HepG2 (cell line): ENCODE measurements at regions not wholly inside any gene's neighbourhood (a gene's known extent, or its start where the extent isn't known, plus 50 kb on each side); places are given as distances from the start of the nearest gene placed in this dataset.

ENCODE experiments used
- ATF1 ChIP-seq: IDR thresholded peaks from 2 replicates; pipeline ENCODE4 v1.6.1; 2016; ENCODE audit warnings: mild to moderate bottlenecking, control low read depth
- FOXK1 ChIP-seq: sonication (generic); formaldehyde crosslinking; IDR thresholded peaks from 2 replicates; pipeline ENCODE4 v1.4.0; 2020; ENCODE audit warnings: low read depth, missing genetic modification reagents, borderline replicate concordance
- HIVEP1 ChIP-seq: sonication (generic); formaldehyde crosslinking; IDR thresholded peaks from 2 replicates; pipeline ENCODE4 v1.4.0; 2020; ENCODE audit warnings: mild to moderate bottlenecking, missing genetic modification reagents
- POLR2A ChIP-seq, 2 experiments: IDR thresholded peaks; 2 replicates each; pipeline ENCODE4 v1.6.1; 2011; ENCODE audit warnings: low read depth in 2 of 2, low read length in 2 of 2, mild to moderate bottlenecking in 1 of 2, moderate library complexity in 1 of 2; ENCODE audit not compliant: insufficient read depth in 1 of 2
- POLR2AphosphoS5 ChIP-seq: IDR thresholded peaks from 2 replicates; pipeline ENCODE4 v1.6.1; 2012; ENCODE audit warnings: low read depth, low read length
- SNRNP70 ChIP-seq: fragments of 200-400 bp; formaldehyde crosslinking; IDR thresholded peaks from 2 replicates; pipeline ENCODE4 v1.6.1; 2017; ENCODE audit warnings: mild to moderate bottlenecking, low read depth, low read length, moderate library complexity
- ZKSCAN8 ChIP-seq: IDR thresholded peaks from 2 replicates; pipeline ENCODE4 v1.6.1; 2016; ENCODE audit warnings: borderline replicate concordance, missing genetic modification reagents, missing compliant biosample characterization
- ZNF781 ChIP-seq: sonication (generic); formaldehyde crosslinking; IDR thresholded peaks from 2 replicates; pipeline ENCODE4 v1.5.1; 2020; ENCODE audit warnings: borderline replicate concordance, mild to moderate bottlenecking, missing genetic modification reagents; ENCODE audit errors: not compliant biosample characterization
- TF ChIP-seq, protein P1 (sequence below): sonication (generic); formaldehyde crosslinking; IDR thresholded peaks from 2 replicates; pipeline ENCODE4 v1.5.0; 2020; ENCODE audit warnings: mild to moderate bottlenecking, missing genetic modification reagents, moderate library complexity
- TF ChIP-seq, protein P2 (sequence below): sonication (generic); formaldehyde crosslinking; conservative IDR thresholded peaks from 2 replicates; pipeline ENCODE4 v1.8.1; 2023; ENCODE audit warnings: missing genetic modification reagents
- TF ChIP-seq, protein P3 (sequence below): IDR thresholded peaks from 2 replicates; pipeline ENCODE4 v1.6.1; 2012; ENCODE audit warnings: inconsistent platforms
- TF ChIP-seq, protein P4 (sequence below): sonication (generic); formaldehyde crosslinking; IDR thresholded peaks from 2 replicates; pipeline ENCODE4 v1.9.0; 2021; ENCODE audit warnings: missing genetic modification reagents, borderline replicate concordance
- TF ChIP-seq, protein P5 (sequence below): IDR thresholded peaks from 2 replicates; pipeline ENCODE4 v1.6.1; 2012; ENCODE audit warnings: low read length, improper control_type of control experiment

DNA sequence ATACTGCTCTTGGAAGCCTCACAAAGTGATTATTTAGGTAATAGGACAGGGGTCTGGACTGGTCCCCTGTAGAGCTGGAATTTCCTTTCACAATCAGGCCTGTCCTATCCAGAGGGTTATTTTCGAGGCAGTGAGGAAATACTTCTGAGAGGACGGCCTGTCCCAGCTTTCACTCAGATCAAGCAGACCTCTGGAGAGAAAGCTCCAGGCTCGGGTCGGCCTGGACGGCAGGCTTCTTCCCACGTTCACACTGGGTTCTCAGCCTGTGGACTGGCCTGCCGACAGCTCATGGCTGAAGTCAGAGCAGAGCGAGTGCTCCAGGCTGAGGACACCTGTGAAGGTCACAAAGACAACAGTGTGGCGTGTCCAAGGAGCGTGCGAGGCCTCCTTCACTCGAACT, 405.3 kb downstream of the VPS13C start:
- TF ChIP-seq ZKSCAN8 (CRISPR knock-in tag), result no peak
- TF ChIP-seq, protein P1, sequence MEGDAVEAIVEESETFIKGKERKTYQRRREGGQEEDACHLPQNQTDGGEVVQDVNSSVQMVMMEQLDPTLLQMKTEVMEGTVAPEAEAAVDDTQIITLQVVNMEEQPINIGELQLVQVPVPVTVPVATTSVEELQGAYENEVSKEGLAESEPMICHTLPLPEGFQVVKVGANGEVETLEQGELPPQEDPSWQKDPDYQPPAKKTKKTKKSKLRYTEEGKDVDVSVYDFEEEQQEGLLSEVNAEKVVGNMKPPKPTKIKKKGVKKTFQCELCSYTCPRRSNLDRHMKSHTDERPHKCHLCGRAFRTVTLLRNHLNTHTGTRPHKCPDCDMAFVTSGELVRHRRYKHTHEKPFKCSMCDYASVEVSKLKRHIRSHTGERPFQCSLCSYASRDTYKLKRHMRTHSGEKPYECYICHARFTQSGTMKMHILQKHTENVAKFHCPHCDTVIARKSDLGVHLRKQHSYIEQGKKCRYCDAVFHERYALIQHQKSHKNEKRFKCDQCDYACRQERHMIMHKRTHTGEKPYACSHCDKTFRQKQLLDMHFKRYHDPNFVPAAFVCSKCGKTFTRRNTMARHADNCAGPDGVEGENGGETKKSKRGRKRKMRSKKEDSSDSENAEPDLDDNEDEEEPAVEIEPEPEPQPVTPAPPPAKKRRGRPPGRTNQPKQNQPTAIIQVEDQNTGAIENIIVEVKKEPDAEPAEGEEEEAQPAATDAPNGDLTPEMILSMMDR (CRISPR knock-in tag), result no peak
- TF ChIP-seq HIVEP1, result no peak
- no peak for TF ChIP-seq POLR2AphosphoS5
- TF ChIP-seq FOXK1 (CRISPR knock-in tag), result no peak
- TF ChIP-seq POLR2A (IDR thresholded peaks at IDR 0.05; ENCODE audit: insufficient read depth in 1 of 2, low read depth in 2 of 2, low read length in 2 of 2), result no peak
- TF ChIP-seq, protein P2, sequence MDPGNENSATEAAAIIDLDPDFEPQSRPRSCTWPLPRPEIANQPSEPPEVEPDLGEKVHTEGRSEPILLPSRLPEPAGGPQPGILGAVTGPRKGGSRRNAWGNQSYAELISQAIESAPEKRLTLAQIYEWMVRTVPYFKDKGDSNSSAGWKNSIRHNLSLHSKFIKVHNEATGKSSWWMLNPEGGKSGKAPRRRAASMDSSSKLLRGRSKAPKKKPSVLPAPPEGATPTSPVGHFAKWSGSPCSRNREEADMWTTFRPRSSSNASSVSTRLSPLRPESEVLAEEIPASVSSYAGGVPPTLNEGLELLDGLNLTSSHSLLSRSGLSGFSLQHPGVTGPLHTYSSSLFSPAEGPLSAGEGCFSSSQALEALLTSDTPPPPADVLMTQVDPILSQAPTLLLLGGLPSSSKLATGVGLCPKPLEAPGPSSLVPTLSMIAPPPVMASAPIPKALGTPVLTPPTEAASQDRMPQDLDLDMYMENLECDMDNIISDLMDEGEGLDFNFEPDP (CRISPR knock-in tag), result no peak
- no peak for TF ChIP-seq ZNF781 (CRISPR knock-in tag)
- TF ChIP-seq, protein P3, sequence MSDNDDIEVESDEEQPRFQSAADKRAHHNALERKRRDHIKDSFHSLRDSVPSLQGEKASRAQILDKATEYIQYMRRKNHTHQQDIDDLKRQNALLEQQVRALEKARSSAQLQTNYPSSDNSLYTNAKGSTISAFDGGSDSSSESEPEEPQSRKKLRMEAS, result no peak
- TF ChIP-seq, protein P4, sequence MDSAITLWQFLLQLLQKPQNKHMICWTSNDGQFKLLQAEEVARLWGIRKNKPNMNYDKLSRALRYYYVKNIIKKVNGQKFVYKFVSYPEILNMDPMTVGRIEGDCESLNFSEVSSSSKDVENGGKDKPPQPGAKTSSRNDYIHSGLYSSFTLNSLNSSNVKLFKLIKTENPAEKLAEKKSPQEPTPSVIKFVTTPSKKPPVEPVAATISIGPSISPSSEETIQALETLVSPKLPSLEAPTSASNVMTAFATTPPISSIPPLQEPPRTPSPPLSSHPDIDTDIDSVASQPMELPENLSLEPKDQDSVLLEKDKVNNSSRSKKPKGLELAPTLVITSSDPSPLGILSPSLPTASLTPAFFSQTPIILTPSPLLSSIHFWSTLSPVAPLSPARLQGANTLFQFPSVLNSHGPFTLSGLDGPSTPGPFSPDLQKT (CRISPR knock-in tag), result no peak
- TF ChIP-seq ATF1, result no peak
- TF ChIP-seq, protein P5, sequence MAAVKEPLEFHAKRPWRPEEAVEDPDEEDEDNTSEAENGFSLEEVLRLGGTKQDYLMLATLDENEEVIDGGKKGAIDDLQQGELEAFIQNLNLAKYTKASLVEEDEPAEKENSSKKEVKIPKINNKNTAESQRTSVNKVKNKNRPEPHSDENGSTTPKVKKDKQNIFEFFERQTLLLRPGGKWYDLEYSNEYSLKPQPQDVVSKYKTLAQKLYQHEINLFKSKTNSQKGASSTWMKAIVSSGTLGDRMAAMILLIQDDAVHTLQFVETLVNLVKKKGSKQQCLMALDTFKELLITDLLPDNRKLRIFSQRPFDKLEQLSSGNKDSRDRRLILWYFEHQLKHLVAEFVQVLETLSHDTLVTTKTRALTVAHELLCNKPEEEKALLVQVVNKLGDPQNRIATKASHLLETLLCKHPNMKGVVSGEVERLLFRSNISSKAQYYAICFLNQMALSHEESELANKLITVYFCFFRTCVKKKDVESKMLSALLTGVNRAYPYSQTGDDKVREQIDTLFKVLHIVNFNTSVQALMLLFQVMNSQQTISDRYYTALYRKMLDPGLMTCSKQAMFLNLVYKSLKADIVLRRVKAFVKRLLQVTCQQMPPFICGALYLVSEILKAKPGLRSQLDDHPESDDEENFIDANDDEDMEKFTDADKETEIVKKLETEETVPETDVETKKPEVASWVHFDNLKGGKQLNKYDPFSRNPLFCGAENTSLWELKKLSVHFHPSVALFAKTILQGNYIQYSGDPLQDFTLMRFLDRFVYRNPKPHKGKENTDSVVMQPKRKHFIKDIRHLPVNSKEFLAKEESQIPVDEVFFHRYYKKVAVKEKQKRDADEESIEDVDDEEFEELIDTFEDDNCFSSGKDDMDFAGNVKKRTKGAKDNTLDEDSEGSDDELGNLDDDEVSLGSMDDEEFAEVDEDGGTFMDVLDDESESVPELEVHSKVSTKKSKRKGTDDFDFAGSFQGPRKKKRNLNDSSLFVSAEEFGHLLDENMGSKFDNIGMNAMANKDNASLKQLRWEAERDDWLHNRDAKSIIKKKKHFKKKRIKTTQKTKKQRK, result no peak
- no peak for TF ChIP-seq SNRNP70
